C4-2B (cell line): ENCODE measurements at regions not wholly inside any gene's neighbourhood (a gene's known extent, or its start where the extent isn't known, plus 50 kb on each side); places are given as distances from the start of the nearest gene placed in this dataset.
"Not testable (repeated sequence)": the region's sequence is repeated elsewhere in the genome, so short reads cannot be mapped to it uniquely, and the experiment has no call there.

Experiments used
- H3K27ac ChIP-seq: fragments of 450-650 bp; 2 replicates; pipeline ENCODE4 v1.5.1; 2017
- ZFX ChIP-seq: fragments of 450-650 bp; IDR thresholded peaks from 2 replicates; pipeline ENCODE4 v1.6.1; 2017
- TF ChIP-seq, protein P1 (sequence below): fragments of 450-650 bp; conservative IDR thresholded peaks from 2 replicates; pipeline ENCODE4 v1.5.1; 2017; ENCODE audit warnings: mild to moderate bottlenecking

DNA sequence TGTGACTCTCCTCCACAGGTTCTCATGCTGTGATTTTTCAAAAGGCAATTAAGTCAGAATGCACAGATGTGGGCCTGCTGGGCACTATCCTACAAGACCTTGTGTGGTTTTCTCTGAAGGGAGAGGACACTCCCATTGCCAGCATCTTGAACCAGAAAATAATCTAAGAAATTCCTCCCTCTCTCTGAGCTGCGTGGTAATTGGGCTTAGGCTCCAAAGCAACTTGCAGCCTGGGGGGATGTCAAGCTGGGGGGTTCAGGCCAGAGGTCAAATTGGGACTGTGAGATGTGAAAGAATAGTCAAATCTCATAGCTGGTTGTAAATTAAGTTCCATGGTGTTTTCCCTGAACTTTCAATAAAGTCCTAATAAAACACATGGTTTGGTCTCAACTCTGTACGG, 350.6 kb upstream of the SLC7A11 start:
- no peak overlapping the region for H3K27ac ChIP-seq
- TF ChIP-seq, protein P1, sequence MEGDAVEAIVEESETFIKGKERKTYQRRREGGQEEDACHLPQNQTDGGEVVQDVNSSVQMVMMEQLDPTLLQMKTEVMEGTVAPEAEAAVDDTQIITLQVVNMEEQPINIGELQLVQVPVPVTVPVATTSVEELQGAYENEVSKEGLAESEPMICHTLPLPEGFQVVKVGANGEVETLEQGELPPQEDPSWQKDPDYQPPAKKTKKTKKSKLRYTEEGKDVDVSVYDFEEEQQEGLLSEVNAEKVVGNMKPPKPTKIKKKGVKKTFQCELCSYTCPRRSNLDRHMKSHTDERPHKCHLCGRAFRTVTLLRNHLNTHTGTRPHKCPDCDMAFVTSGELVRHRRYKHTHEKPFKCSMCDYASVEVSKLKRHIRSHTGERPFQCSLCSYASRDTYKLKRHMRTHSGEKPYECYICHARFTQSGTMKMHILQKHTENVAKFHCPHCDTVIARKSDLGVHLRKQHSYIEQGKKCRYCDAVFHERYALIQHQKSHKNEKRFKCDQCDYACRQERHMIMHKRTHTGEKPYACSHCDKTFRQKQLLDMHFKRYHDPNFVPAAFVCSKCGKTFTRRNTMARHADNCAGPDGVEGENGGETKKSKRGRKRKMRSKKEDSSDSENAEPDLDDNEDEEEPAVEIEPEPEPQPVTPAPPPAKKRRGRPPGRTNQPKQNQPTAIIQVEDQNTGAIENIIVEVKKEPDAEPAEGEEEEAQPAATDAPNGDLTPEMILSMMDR: no peak
- no peak for TF ChIP-seq ZFX

DNA sequence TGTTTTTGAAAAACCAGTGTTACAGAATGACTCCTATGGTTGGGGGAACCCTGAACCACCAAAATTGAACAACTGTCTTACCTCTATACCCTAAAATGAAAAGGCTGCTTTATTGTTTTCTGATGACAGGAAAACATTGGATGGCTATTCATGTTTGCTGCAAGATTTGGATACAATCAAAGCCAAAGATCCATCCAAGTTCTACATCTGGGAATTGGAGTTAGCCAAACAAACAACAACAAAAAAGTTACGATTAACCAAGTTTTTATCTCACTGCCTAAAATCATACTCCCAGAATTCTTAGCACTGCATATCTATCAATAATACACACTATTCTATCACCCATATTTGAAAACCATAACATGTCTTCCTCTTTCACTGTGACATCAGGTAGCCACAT, 349.7 kb upstream of the SLC7A11 start:
- H3K27ac ChIP-seq: no peak overlapping the region
- TF ChIP-seq ZFX: no peak
- TF ChIP-seq, protein P1: no peak

DNA sequence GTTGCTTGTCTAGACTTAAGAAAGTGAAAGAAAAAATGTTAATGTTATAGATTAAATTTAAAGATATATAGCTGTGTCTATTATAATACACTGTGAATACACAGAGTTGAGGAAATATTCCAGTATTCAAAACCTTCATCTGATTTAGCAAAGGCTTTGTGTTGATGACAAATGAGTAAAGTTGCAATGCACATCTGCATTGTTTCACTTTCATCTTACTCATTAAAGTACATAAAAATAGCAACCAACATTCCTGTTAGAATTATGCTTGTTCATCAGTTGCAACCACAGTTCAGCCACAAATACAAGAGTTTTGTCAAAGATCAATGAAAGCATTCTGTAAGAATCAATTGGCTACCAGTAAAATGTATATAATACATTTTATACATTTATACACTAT, 346.4 kb upstream of the SLC7A11 start:
- TF ChIP-seq ZFX: no peak
- TF ChIP-seq, protein P1: no peak
- no peak overlapping the region for H3K27ac ChIP-seq

DNA sequence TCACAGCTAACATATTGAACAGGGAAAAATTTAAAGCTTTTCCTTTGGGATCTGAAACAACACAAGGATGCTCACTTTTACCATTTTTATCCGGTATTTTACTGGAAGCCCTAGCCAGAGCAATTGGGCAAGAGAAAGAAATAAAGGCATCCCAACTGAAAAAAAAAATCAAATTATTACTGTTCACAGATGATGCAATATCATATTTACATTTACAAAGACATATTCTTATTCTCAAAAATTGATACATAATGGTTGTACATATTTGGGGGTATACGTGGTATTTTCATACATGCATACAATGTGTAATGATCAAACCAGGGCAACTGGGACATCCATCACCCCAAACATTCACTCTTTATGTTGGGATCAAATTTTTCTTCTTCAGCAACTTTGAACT, 337.0 kb upstream of the SLC7A11 start:
- TF ChIP-seq ZFX: no peak
- TF ChIP-seq, protein P1: no peak
- no peak overlapping the region for H3K27ac ChIP-seq

DNA sequence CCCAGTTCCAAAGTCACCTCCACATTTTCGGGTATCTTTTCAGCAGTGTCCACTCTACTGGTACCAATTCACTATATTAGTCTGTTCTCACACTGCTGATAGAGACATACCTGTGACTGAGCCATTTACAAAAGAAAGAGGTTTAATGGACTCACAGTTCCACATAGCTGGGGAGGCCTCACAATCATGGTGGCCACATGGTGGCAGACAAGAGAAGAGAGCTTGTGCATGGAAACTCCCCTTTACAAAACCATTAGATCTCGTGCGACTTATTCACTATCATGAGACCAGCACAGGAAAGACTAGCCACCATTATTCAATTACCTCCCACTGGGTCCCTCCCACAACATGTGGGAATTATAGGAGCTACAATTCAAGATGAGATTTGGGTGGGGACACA, 335.7 kb upstream of the SLC7A11 start:
- not testable (repeated sequence) for H3K27ac ChIP-seq
- TF ChIP-seq, protein P1: peak; percentile 44

DNA sequence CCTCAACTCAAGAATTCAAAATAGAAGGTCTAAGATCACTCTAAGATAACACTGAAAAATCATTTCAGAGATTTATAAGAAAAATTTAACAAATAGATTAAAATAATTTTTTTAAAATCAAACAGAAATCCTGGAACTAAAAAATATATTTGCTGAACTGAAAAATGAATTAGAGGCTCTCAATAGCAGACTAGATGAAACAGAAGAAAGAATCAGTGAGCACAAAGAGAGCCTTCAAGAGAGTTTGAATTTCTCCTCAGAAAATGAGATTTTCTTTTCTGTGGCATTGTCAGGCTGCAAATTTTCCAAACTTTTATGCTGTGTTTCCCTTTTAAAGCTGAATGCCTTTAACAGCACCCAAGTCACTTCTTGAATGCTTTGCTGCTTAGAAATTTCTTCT, 335.0 kb upstream of the SLC7A11 start:
- no peak for TF ChIP-seq ZFX
- TF ChIP-seq, protein P1: no peak
- H3K27ac ChIP-seq: no peak overlapping the region

DNA sequence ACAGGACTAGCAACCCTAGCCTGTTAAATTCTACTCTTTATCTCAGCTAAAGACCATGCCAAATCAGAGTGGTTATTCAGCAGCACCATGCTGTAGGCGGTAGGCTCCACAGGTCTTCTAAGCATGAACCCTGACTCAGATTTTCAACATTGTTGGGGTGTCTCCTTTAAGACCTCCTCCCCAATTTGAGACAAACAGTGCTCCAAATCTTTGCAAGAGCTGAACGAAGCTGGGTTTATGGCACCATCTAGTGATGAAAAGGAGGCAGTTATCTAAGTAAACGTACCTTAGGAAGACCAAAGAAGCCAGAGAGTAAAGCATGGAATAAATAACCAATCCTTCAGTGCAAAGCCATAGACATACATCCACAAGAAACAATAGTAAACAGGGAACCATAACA, 334.5 kb upstream of the SLC7A11 start:
- TF ChIP-seq ZFX: no peak
- TF ChIP-seq, protein P1: peak; percentile 76
- no peak overlapping the region for H3K27ac ChIP-seq
